Astrocyte (in vitro differentiated cells and primary cell): ENCODE measurements at regions not wholly inside any gene's neighbourhood (a gene's known extent, or its start where the extent isn't known, plus 50 kb on each side); places are given as distances from the start of the nearest gene placed in this dataset.

ENCODE experiments used
- EZH2 ChIP-seq: IDR thresholded peaks from 2 replicates; pipeline ENCODE4 v1.6.1; 2012; ENCODE audit warnings: mild to moderate bottlenecking, low read length, inconsistent platforms; ENCODE audit not compliant: insufficient read depth
- TF ChIP-seq, protein P1 (sequence below): IDR thresholded peaks from 2 replicates; pipeline ENCODE4 v1.5.1; 2011; ENCODE audit warnings: low read depth, mild to moderate bottlenecking, inconsistent platforms, low read length, moderate library complexity; ENCODE audit not compliant: insufficient read depth

DNA sequence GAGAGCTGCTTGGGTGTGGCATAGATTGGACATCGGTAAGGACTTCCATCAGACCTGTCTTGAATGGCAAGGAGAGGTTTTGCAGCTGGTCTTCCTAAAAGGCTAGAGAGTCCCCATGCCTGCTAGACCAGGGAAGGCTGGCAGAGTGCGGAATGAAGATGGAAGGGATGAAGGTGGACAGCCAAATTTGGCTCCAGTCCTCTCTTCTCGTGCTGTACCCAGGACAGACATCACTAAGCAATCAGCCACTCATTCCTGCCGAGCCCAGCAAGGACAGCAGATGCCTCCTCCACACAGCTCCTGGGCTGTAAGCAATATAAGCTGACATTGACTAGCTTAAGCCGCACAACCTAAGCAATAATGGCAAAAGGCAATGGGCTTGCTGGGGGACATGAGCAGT, 112.0 kb downstream of the OLFM1 start:
- TF ChIP-seq EZH2 = no peak
- TF ChIP-seq, protein P1, sequence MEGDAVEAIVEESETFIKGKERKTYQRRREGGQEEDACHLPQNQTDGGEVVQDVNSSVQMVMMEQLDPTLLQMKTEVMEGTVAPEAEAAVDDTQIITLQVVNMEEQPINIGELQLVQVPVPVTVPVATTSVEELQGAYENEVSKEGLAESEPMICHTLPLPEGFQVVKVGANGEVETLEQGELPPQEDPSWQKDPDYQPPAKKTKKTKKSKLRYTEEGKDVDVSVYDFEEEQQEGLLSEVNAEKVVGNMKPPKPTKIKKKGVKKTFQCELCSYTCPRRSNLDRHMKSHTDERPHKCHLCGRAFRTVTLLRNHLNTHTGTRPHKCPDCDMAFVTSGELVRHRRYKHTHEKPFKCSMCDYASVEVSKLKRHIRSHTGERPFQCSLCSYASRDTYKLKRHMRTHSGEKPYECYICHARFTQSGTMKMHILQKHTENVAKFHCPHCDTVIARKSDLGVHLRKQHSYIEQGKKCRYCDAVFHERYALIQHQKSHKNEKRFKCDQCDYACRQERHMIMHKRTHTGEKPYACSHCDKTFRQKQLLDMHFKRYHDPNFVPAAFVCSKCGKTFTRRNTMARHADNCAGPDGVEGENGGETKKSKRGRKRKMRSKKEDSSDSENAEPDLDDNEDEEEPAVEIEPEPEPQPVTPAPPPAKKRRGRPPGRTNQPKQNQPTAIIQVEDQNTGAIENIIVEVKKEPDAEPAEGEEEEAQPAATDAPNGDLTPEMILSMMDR = no peak
